OCI-LY7 (cell line): ENCODE measurements at regions not wholly inside any gene's neighbourhood (a gene's known extent, or its start where the extent isn't known, plus 50 kb on each side); places are given as distances from the start of the nearest gene placed in this dataset.

Experiments used
- BruUV-seq: library from RNA; stranded (reverse); fragments of 400-500 nt; replicated peaks from 2 replicates; lab custom pipeline; 2021; lab: Mats Ljungman, UMichigan
- CTCF ChIA-PET: fragments of 300-600 bp; sonication (Branson Sonifier 250); formaldehyde crosslinking; loops from one replicate; lab custom pipeline; 2022; ENCODE audit warnings: antibody characterized with exemption; ENCODE audit not compliant: unreplicated experiment; lab: Charles Lee
- POLR2A ChIA-PET: fragments of 300-600 bp; sonication (Branson Sonifier 250); formaldehyde crosslinking; loops from one replicate; lab custom pipeline; 2022; ENCODE audit warnings: antibody characterized with exemption; lab: Charles Lee
- DNase-seq: peaks from one replicate; pipeline ENCODE4 v3.0.0-alpha.2; 2015; ENCODE audit warnings: low spot score
- H2AFZ ChIP-seq: fragments of 200-600 bp; sonication (generic), shearing (Covaris generic); 2 replicates; pipeline ENCODE4 v1.6.1; 2014; ENCODE audit warnings: mild to moderate bottlenecking, antibody characterized with exemption, low read length, moderate library complexity
- H3K27ac ChIP-seq: fragments of 200-600 bp; sonication (generic); 2 replicates; pipeline ENCODE4 v1.5.1; 2014; ENCODE audit warnings: mixed run types, low read depth, mild to moderate bottlenecking, moderate library complexity, low read length, inconsistent platforms; ENCODE audit not compliant: poor library complexity, severe bottlenecking
- H3K36me3 ChIP-seq: fragments of 200-600 bp; sonication (generic); 2 replicates; pipeline ENCODE4 v1.6.1; 2014; ENCODE audit warnings: mild to moderate bottlenecking, antibody characterized with exemption, low read length, moderate library complexity, mixed read lengths; ENCODE audit not compliant: insufficient read depth
- H3K4me1 ChIP-seq: fragments of 200-600 bp; sonication (generic); 2 replicates; pipeline ENCODE4 v1.5.1; 2014; ENCODE audit warnings: mild to moderate bottlenecking, low read length; ENCODE audit not compliant: insufficient read depth, poor library complexity, severe bottlenecking
- H3K4me2 ChIP-seq: fragments of 200-600 bp; sonication (generic); 2 replicates; pipeline ENCODE4 v1.6.1; 2014; ENCODE audit warnings: mild to moderate bottlenecking, low read length
- H3K4me3 ChIP-seq: fragments of 200-600 bp; sonication (generic); 2 replicates; pipeline ENCODE4 v1.5.1; 2014; ENCODE audit warnings: mild to moderate bottlenecking, low read depth, low read length; ENCODE audit not compliant: poor library complexity, severe bottlenecking
- H3K79me2 ChIP-seq: fragments of 200-600 bp; sonication (generic); 2 replicates; pipeline ENCODE4 v1.6.1; 2016; ENCODE audit warnings: low read depth, mild to moderate bottlenecking, low read length, moderate library complexity, mixed read lengths; ENCODE audit not compliant: insufficient read depth
- H3K9me2 ChIP-seq: fragments of 200-600 bp; sonication (generic); 2 replicates; pipeline ENCODE4 v1.6.1; 2016; ENCODE audit warnings: mild to moderate bottlenecking, low read length, mixed read lengths; ENCODE audit not compliant: insufficient read depth
- H3K9me3 ChIP-seq: fragments of 200-600 bp; sonication (generic); 2 replicates; pipeline ENCODE4 v1.6.1; 2014; ENCODE audit warnings: mild to moderate bottlenecking, mixed run types, low read length, mixed read lengths
- H4K20me1 ChIP-seq: fragments of 200-600 bp; sonication (generic); 2 replicates; pipeline ENCODE4 v1.6.1; 2014; ENCODE audit warnings: mild to moderate bottlenecking, antibody characterized with exemption, low read length, moderate library complexity, mixed read lengths; ENCODE audit not compliant: insufficient read depth
- CTCF ChIP-seq: fragments of 200-600 bp; sonication (generic); conservative IDR thresholded peaks from 2 replicates; pipeline ENCODE4 v1.5.1; 2014; ENCODE audit warnings: mild to moderate bottlenecking, antibody characterized with exemption, low read length, moderate library complexity, mixed read lengths
- EZH2phosphoT487 ChIP-seq: fragments of 200-600 bp; sonication (generic); IDR thresholded peaks from 2 replicates; pipeline ENCODE4 v1.6.1; 2018; ENCODE audit warnings: low read depth, borderline replicate concordance, mild to moderate bottlenecking, mixed run types, antibody characterized with exemption, low read length, moderate library complexity, mixed read lengths
- intact Hi-C: fragments of 100-400 bp; cut with micrococcal nuclease; formaldehyde crosslinking; loops from one replicate; pipeline ENCODE4 v1.10.0; 2022; ENCODE audit not compliant: unreplicated experiment

- no peak overlapping the region for H2AFZ ChIP-seq
- no peaks in the 10 kb centered on the region for H4K20me1 ChIP-seq
- intact Hi-C loops = no loop called here
Observed at GRCh38 chr17:34456121-34456520, 93.1 kb upstream of the CCL1 start.

GRCh38 chr17:34452769-34453168, 89.7 kb upstream of the CCL1 start:
- no peak overlapping the region for H3K4me3 ChIP-seq
- no peaks in the 10 kb centered on the region for H3K9me2 ChIP-seq
- H3K27ac ChIP-seq = no peak overlapping the region
- no peaks in the 10 kb centered on the region for H3K9me3 ChIP-seq
- no peak overlapping the region for H3K4me2 ChIP-seq
- DNase-seq = no peak
- ChIA-PET CTCF (no interaction called here), POLR2A (no interaction called here)
- BruUV-seq = no TSS peak
- H3K36me3 ChIP-seq = no peaks in the 10 kb centered on the region
- no peak overlapping the region for H2AFZ ChIP-seq
- TF ChIP-seq EZH2phosphoT487 = no peak
- TF ChIP-seq CTCF = no peak
- H3K4me1 ChIP-seq = peaks cover 14% of the 10 kb centered on the region
- no peaks in the 10 kb centered on the region for H3K79me2 ChIP-seq
- intact Hi-C loops = no loop called here
- no peaks in the 10 kb centered on the region for H4K20me1 ChIP-seq

More at GRCh38 chr17:34456121-34456520, 93.1 kb upstream of the CCL1 start:
- Histone ChIP-seq H3K27ac (no peak overlapping the region), H3K9me3 (no peaks in the 10 kb centered on the region), H3K9me2 (no peaks in the 10 kb centered on the region), H3K4me1 (peaks cover 14% of the 10 kb centered on the region), H3K4me3 (no peak overlapping the region), H3K36me3 (no peaks in the 10 kb centered on the region), H3K4me2 (peak overlapping the region; percentile 14; the same call in 1 of the 2 replicates), H3K79me2 (no peaks in the 10 kb centered on the region)
- TF ChIP-seq EZH2phosphoT487 = no peak
- TF ChIP-seq CTCF = no peak
- BruUV-seq = no TSS peak
- DNase-seq = peak; percentile 22
- ChIA-PET CTCF (interaction anchor here (0.6 kb wide), 1 partner anchor 252 kb away, joined by 4 read pairs; no protein-coding TSS in a partner anchor), POLR2A (no interaction called here)

GRCh38 chr17:34451313-34451712, 88.3 kb upstream of the CCL1 start:
- H3K4me1 ChIP-seq = peaks cover 9% of the 10 kb centered on the region
- DNase-seq = no peak
- BruUV-seq = no TSS peak
- no peaks in the 10 kb centered on the region for H3K36me3 ChIP-seq
- no peak overlapping the region for H2AFZ ChIP-seq
- H3K27ac ChIP-seq = no peak overlapping the region
- TF ChIP-seq CTCF (no peak), EZH2phosphoT487 (no peak)
- H3K79me2 ChIP-seq = no peaks in the 10 kb centered on the region
- H4K20me1 ChIP-seq = no peaks in the 10 kb centered on the region
- H3K4me2 ChIP-seq = no peak overlapping the region
- no peaks in the 10 kb centered on the region for H3K9me3 ChIP-seq
- POLR2A ChIA-PET = no interaction called here
- intact Hi-C loops = no loop called here
- H3K4me3 ChIP-seq = no peak overlapping the region
- CTCF ChIA-PET = no interaction called here
- H3K9me2 ChIP-seq = no peaks in the 10 kb centered on the region
